SK-N-SH treated with all-trans-retinoic acid at 6 μM for 48 hours (cell line): ENCODE measurements at regions not wholly inside any gene's neighbourhood (a gene's known extent, or its start where the extent isn't known, plus 50 kb on each side); places are given as distances from the start of the nearest gene placed in this dataset.

Experiments used
- ARNTL ChIP-seq: fragments of 450-650 bp; formaldehyde crosslinking; IDR thresholded peaks from 2 replicates; pipeline ENCODE4 v1.5.0; 2020; ENCODE audit warnings: low read depth, mild to moderate bottlenecking, moderate library complexity, borderline replicate concordance
- BACH2 ChIP-seq: fragments of 250-450 bp; sonication (Bioruptor Pico); IDR thresholded peaks from 2 replicates; pipeline ENCODE4 v1.9.0; 2021; ENCODE audit warnings: mild to moderate bottlenecking, borderline replicate concordance
- ESRRG ChIP-seq: fragments of 250-450 bp; sonication (Bioruptor Pico); IDR thresholded peaks from 2 replicates; pipeline ENCODE4 v1.6.1; 2021; ENCODE audit warnings: mild to moderate bottlenecking
- PPARA ChIP-seq: fragments of 250-450 bp; sonication (Bioruptor Pico); IDR thresholded peaks from 2 replicates; pipeline ENCODE4 v1.5.0; 2020; ENCODE audit warnings: mild to moderate bottlenecking, borderline replicate concordance
- SNAI2 ChIP-seq: fragments of 250-450 bp; sonication (Bioruptor Pico); IDR thresholded peaks from 2 replicates; pipeline ENCODE4 v1.5.0; 2020; ENCODE audit warnings: mild to moderate bottlenecking, moderate library complexity
- ZC3H10 ChIP-seq: fragments of 250-450 bp; sonication (Bioruptor Pico); IDR thresholded peaks from 2 replicates; pipeline ENCODE4 v1.5.1; 2021; ENCODE audit warnings: mild to moderate bottlenecking, moderate library complexity
- ZFP30 ChIP-seq: fragments of 450-650 bp; formaldehyde crosslinking; IDR thresholded peaks from 2 replicates; pipeline ENCODE4 v1.5.0; 2022; ENCODE audit warnings: mild to moderate bottlenecking, moderate library complexity
- ZNF70 ChIP-seq: fragments of 450-650 bp; formaldehyde crosslinking; IDR thresholded peaks from 2 replicates; pipeline ENCODE4 v1.5.0; 2020; ENCODE audit warnings: mild to moderate bottlenecking, moderate library complexity
- ZNF8 ChIP-seq: fragments of 450-650 bp; formaldehyde crosslinking; IDR thresholded peaks from 2 replicates; pipeline ENCODE4 v1.5.0; 2020; ENCODE audit warnings: mild to moderate bottlenecking, moderate library complexity
- TF ChIP-seq, protein P1 (sequence below): fragments of 250-450 bp; sonication (Bioruptor Pico); IDR thresholded peaks from 2 replicates; pipeline ENCODE4 v1.5.1; 2020; ENCODE audit warnings: low read depth, mild to moderate bottlenecking, moderate library complexity
- TF ChIP-seq, protein P2 (sequence below): fragments of 250-450 bp; sonication (Bioruptor Pico); IDR thresholded peaks from 2 replicates; pipeline ENCODE4 v1.8.0; 2020; ENCODE audit warnings: mild to moderate bottlenecking, moderate library complexity, borderline replicate concordance
- TF ChIP-seq, protein P3 (sequence below): fragments of 250-450 bp; sonication (Bioruptor Pico); IDR thresholded peaks from 2 replicates; pipeline ENCODE4 v1.5.0; 2020; ENCODE audit warnings: mild to moderate bottlenecking, moderate library complexity

DNA sequence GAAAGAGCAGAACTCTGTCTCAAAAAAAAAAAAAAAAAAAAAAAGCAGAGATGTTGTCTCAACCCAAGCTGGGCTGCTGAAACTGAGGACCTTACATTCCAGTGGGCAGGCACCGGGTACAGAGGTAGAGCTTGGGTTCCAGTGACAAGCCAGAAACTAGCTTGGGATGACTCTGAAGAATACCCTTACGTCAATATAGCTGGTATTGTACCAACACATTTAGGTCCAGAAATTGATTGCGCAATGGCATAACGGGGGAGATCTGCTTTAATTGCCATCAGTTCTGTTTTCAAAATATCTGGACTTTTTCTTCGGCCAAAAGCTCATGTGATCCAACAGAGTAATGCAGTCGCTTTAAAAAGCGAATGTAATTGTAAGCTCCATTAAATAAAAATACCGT lies 103.1 kb upstream of the UBL3 start:
- TF ChIP-seq SNAI2 (CRISPR knock-in tag) (no peak), ZNF70 (CRISPR knock-in tag) (no peak), ESRRG (no peak), ZNF8 (no peak), ARNTL (CRISPR knock-in tag) (no peak), PPARA (CRISPR knock-in tag) (no peak), ZFP30 (CRISPR knock-in tag) (no peak), BACH2 (CRISPR knock-in tag) (no peak), ZC3H10 (no peak)
- TF ChIP-seq, protein P1, sequence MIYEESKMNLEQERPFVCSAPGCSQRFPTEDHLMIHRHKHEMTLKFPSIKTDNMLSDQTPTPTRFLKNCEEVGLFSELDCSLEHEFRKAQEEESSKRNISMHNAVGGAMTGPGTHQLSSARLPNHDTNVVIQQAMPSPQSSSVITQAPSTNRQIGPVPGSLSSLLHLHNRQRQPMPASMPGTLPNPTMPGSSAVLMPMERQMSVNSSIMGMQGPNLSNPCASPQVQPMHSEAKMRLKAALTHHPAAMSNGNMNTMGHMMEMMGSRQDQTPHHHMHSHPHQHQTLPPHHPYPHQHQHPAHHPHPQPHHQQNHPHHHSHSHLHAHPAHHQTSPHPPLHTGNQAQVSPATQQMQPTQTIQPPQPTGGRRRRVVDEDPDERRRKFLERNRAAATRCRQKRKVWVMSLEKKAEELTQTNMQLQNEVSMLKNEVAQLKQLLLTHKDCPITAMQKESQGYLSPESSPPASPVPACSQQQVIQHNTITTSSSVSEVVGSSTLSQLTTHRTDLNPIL (CRISPR knock-in tag): no peak
- TF ChIP-seq, protein P2, sequence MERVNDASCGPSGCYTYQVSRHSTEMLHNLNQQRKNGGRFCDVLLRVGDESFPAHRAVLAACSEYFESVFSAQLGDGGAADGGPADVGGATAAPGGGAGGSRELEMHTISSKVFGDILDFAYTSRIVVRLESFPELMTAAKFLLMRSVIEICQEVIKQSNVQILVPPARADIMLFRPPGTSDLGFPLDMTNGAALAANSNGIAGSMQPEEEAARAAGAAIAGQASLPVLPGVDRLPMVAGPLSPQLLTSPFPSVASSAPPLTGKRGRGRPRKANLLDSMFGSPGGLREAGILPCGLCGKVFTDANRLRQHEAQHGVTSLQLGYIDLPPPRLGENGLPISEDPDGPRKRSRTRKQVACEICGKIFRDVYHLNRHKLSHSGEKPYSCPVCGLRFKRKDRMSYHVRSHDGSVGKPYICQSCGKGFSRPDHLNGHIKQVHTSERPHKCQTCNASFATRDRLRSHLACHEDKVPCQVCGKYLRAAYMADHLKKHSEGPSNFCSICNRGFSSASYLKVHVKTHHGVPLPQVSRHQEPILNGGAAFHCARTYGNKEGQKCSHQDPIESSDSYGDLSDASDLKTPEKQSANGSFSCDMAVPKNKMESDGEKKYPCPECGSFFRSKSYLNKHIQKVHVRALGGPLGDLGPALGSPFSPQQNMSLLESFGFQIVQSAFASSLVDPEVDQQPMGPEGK (CRISPR knock-in tag): no peak
- TF ChIP-seq, protein P3, sequence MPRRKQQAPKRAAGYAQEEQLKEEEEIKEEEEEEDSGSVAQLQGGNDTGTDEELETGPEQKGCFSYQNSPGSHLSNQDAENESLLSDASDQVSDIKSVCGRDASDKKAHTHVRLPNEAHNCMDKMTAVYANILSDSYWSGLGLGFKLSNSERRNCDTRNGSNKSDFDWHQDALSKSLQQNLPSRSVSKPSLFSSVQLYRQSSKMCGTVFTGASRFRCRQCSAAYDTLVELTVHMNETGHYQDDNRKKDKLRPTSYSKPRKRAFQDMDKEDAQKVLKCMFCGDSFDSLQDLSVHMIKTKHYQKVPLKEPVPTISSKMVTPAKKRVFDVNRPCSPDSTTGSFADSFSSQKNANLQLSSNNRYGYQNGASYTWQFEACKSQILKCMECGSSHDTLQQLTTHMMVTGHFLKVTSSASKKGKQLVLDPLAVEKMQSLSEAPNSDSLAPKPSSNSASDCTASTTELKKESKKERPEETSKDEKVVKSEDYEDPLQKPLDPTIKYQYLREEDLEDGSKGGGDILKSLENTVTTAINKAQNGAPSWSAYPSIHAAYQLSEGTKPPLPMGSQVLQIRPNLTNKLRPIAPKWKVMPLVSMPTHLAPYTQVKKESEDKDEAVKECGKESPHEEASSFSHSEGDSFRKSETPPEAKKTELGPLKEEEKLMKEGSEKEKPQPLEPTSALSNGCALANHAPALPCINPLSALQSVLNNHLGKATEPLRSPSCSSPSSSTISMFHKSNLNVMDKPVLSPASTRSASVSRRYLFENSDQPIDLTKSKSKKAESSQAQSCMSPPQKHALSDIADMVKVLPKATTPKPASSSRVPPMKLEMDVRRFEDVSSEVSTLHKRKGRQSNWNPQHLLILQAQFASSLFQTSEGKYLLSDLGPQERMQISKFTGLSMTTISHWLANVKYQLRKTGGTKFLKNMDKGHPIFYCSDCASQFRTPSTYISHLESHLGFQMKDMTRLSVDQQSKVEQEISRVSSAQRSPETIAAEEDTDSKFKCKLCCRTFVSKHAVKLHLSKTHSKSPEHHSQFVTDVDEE (CRISPR knock-in tag): no peak
